ENCODE measurements at regions not wholly inside any gene's neighbourhood (a gene's known extent, or its start where the extent isn't known, plus 50 kb on each side); places are given as distances from the start of the nearest gene placed in this dataset.

DNA sequence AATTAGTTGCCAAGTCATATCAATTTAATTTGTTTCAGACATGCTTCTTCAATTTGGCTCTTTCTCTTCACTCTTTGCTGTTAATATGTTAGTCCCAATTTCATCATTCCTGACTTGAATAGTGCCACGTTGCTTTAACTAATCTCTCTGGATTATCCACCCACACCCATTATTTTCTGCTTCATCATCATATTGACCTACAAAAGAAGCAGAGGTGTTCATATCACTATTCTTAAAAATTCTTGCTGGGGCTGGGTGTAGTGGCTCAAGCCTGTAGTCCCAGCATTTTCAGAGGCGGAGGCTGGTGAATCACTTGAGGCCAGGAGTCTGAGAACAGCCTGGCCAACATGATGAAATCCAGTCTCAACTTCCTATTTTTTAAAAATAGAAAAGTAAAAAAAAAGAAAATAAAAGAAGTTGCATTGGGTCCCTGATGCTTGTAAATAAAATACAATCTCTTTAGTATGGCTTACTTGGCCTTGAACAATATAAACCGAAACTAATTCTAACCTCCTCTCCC, 65.7 kb upstream of the KCNIP4 start:
- no peak for DNase-seq

GRCh38 chr4:22003878-22004277, 55.3 kb upstream of the KCNIP4 start:
- DNase-seq = no peak
